Activated CD4-positive, alpha-beta T cell treated with anti-CD3 and anti-CD28 coated beads, Interleukin-2, amount 50 U/mL, for 1 hour (primary cell): ENCODE measurements at regions not wholly inside any gene's neighbourhood (a gene's known extent, or its start where the extent isn't known, plus 50 kb on each side); places are given as distances from the start of the nearest gene placed in this dataset.

Source experiments
- DNase-seq: peaks from one replicate; pipeline ENCODE4 v3.0.0-alpha.2; 2020

DNA sequence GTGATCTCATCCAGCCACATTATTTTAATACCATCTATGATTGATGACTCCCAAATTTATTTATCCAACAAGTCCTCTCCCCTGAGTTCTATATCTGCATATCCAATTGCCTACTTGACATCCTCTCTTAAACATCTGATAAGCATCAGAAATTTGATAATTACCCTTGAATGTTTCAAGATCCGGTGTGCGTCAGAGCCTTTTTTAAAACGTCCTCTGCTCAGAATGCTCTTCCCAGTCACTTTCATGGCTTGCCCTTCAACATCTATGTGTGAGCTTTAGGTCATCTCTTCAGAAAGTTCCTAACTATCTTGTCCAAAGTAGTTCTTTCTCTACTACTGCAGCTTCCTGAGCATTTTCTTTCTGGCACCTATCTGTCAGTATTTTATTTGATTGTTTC is 364.3 kb downstream of the PLPP3 start:
- no peak for DNase-seq

DNA sequence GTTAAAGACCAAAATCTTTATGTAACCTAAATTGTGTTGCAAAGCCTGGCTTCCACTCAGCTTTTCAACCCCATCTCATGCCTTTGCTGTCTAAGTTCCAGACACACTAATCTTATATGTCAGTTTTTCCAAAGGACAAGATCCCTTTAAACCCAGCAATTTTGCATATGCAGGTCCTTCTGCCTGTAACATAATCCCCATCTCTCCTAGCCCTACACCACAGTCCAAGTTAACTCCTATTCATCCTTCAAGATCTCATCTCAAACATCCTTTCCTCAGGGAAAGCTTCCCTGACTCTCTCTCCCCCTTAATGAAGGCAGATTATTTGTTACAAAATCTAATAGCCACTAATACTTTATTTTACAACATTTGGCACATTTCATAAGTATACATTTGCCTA is 366.3 kb downstream of the PLPP3 start:
- no peak for DNase-seq

GRCh38 chr1:56212143-56212542 is 367.2 kb downstream of the PLPP3 start:
- DNase-seq, result no peak

- no peak for DNase-seq
Measured at GRCh38 chr1:56206391-56206790, 373.0 kb downstream of the PLPP3 start.

DNA sequence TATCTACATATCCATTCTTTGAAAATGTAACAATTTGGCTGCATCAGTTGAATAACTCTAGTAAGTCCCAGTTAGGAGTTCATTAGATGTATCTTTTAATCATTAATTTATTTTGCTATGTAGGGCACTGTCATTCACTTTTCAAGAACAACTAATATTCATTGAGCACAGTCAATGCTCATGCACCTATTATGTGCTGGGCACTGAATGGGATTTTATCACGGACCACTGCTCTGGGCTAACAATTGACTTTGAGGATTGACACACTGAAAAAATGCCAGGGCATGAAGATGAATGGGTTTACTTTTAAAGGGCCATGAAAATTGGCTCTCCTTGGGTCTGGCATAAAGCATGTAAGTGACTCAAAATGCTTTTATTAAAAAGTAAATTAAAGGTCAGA is 375.2 kb downstream of the PLPP3 start:
- no peak for DNase-seq

GRCh38 chr1:56202796-56203492 is 376.4 kb downstream of the PLPP3 start:
- DNase-seq, result no peak

- no peak for DNase-seq
Measured at GRCh38 chr1:56202186-56202585, 377.2 kb downstream of the PLPP3 start.

- no peak for DNase-seq
Measured at GRCh38 chr1:56200896-56201295, 378.5 kb downstream of the PLPP3 start.

GRCh38 chr1:56200442-56200841 is 378.9 kb downstream of the PLPP3 start:
- no peak for DNase-seq

DNA sequence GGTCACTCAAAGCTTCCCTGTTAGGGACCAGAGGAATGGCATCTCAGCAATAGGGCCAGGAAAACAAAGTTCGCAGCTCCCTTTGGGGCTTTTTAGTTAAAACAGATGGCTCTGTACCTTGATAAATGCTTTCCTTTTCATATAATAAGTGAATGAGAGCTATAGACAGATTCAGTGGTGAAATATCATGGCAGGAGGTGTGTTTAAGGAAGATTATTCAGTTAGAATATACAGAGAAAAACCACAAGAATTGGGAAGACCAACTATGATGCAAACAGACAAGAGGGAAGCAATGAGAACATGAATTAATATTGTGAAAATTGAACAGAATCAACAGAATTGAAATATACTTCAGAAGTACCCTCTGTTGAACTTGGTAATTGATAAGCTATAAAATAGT is 379.4 kb downstream of the PLPP3 start:
- DNase-seq, result no peak

GRCh38 chr1:56199061-56199460 is 380.3 kb downstream of the PLPP3 start:
- no peak for DNase-seq

GRCh38 chr1:56197946-56198345 is 381.4 kb downstream of the PLPP3 start:
- DNase-seq, result no peak

GRCh38 chr1:56196839-56197238 is 382.5 kb downstream of the PLPP3 start:
- no peak for DNase-seq

DNA sequence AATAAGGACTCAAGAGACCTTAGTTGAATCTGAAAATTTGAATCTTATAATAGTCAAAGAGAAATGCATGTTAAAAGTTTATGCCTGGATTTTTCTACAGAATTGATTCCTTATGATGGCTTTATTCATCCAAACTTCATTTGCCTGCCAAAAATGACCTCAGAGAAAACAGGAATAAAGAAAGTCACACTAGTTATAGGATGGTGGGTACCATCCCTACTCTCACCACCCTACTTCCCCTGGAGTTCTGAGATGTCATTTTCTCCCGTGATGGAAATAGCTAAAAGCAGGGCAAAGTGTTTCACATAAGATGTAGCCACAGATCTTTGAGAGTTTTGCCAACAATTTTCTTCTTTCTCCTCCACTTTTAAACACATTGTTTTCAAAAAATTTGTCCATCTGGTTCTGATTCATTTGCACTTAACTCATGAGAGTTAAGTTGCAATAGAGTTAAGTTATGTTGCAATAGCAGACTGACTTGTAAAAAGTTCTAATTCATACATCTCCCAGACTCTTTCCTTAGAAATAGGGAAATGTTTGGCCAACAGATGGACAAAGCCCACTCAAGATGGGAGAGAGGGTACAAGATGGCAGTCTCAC is 384.6 kb downstream of the PLPP3 start:
- DNase-seq, result no peak

DNA sequence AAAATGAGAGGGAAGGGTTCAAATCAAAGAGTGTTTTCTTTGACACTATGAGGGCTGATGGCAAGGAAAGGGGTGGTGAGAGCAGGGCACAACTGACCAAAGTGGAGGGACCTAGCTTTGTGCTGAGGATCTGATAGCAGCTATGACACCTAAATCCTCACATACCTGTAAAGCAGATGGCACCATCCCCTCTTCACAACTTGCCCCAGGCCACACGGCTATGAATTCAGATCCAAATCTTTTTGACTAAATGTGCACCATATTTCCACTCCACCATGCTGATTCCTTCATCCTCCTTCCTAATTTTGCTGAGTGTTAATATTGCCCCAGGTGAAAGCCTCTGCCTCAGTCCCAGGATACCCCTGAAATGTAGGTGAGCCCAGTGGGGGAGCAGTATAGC is 385.7 kb downstream of the PLPP3 start:
- DNase-seq, result no peak

DNA sequence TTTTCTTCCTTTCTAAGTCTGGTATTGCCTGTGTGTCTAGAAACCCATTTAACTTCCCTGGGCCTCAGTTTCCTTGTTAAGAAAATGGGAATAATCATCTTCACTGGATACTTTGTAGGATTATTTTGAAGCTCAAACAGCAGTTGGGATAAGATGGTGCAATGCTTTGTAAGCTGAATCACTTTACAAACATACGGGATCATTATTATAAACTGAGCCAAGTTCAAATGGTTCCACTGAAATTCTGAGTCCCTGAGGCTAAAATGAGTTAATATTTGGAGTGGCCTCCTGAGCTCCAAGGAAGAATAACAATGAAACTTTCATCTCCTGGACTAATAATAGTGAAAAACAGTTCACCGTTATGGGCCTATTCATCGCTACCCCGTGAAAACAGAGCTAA is 388.0 kb downstream of the PLPP3 start:
- DNase-seq, result no peak

GRCh38 chr1:56190806-56191365 is 388.5 kb downstream of the PLPP3 start:
- no peak for DNase-seq

- no peak for DNase-seq
Measured at GRCh38 chr1:56189946-56190805, 389.2 kb downstream of the PLPP3 start.

DNA sequence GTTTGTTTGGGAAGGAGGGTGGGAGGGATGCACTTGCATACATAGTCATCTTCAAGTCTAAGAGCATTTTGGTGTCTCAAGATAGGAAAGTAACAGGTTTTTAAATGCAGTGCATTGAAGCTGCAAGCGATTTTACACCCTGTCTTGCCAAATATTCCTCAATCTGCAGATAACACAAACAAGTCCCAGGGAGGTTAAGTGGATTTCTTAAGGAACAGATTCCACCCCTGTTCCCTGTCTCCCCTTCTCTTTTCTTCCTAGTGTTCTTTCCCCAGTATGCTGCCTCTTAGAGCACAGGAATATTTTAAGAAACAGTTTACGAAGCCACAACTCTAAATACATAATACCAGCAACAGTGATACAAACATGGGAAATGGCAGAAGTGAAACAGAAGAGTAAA is 389.9 kb downstream of the PLPP3 start:
- DNase-seq, result no peak

DNA sequence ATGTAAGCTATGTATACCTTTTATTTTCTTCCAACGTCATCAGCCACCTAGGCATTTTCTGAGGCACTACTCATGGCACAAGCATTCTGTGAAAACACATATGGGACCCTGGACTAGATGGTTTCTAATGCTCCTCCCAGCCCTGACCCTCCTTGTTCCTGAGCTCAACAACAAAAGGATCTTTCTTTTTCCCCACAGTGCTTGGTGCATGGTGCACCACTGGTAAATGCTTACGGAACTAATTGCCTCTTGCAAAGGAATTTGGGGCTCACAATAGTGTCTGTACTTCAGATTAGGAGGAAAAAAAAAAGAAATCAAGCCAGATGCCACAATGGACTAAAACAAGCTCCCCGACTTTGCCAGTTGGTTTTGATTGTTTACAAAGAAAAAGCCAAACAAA is 390.5 kb downstream of the PLPP3 start:
- no peak for DNase-seq

DNA sequence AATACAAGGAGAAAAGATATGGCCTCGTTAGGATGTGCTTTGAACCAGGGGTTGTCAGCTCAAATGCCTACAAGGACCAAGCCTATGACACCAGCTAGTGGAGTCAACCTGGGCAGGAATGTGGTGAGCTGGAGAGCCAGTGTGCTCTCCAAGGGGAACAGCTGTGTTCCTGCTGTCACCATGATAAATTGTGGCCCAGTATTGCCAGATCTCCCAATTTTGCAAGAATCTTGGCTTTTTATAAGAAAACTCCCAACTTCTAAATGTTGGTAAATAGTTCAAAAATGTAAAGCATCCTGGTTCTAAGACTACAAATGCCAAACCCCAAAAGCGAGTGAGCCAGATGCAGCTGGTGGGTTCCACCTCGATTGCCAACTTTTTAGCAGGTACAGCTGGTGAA is 391.1 kb downstream of the PLPP3 start:
- no peak for DNase-seq

DNA sequence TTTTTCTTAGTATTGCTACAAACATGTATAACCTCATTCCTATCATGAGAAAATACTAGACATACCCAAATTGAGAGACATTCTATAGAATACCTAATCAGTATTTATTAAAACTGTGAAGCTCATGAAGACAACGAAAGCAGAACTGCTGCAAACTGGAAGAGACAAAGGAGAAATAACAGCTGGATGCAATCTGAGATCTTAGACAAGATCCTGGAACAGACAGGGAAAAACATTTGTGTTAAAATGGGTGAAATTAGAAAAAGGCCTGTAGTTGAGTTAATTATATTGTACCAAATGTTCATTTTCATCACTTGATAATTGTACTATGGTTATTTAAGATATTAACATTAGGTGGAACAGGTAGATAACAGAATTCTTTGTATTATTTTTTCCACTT is 392.0 kb downstream of the PLPP3 start:
- DNase-seq, result no peak

GRCh38 chr1:56185493-56185892 is 393.9 kb downstream of the PLPP3 start:
- DNase-seq, result no peak

DNA sequence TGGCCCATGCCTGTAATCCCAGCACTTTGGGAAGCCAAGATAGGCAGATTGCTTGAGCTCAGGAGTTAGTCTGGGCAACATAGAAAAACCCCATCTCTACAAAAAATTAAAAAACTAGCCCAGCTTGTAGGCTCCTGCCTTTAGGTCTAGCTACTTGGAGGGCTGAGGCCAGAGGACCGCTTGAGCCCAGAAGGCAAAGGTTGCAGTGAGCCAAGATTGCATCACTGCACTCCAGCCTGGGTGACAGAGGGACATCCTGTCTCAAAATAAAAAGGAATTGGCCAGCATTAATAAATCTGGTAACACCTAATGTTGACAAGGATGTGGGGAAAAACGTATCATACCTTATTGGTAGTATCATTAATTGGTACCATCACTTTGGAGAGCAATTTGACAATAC is 396.2 kb downstream of the PLPP3 start:
- DNase-seq, result no peak
